Ovary (tissue), 7 donors: ENCODE measurements at regions not wholly inside any gene's neighbourhood (a gene's known extent, or its start where the extent isn't known, plus 50 kb on each side); places are given as distances from the start of the nearest gene placed in this dataset.

Experiments
- DNase-seq, 5 donors: peaks; one replicate each; pipeline ENCODE4 v3.0.0-alpha.2; 2019 to 2020
- H3K27ac ChIP-seq, 2 donors: fragments of 200-600 bp; one replicate each; pipeline versions ENCODE4 v1.5.1 to v1.8.0; 2019 to 2022
- H3K27me3 ChIP-seq: fragments of 200-600 bp; one replicate; pipeline ENCODE4 v1.8.0; 2022
- H3K36me3 ChIP-seq: fragments of 200-600 bp; sonication (generic); one replicate; pipeline ENCODE4 v1.5.1; 2019
- H3K4me1 ChIP-seq: one replicate; pipeline ENCODE4 v1.8.1; 2013; ENCODE audit warnings: mild to moderate bottlenecking, moderate library complexity; ENCODE audit not compliant: insufficient read depth
- H3K4me3 ChIP-seq: fragments of 200-600 bp; sonication (generic); one replicate; pipeline ENCODE4 v1.5.1; 2017
- H3K9me3 ChIP-seq, 2 donors: fragments of 200-600 bp in 1 of 2; sonication (generic) in 1 of 2; one replicate each; pipeline versions ENCODE4 v1.5.1 to v1.8.1; 2013 to 2019; ENCODE audit warnings: mild to moderate bottlenecking in 1 of 2, moderate library complexity in 1 of 2
- CTCF ChIP-seq, 3 donors: fragments of 450-650 bp in 2 of 3; fragments of 200-600 bp in 1 of 3; IDR thresholded peaks; one replicate each; pipeline versions ENCODE4 v1.5.1 to v1.8.0; 2016 to 2022; ENCODE audit warnings: antibody characterized with exemption in 3 of 3, mild to moderate bottlenecking in 1 of 3
- EP300 ChIP-seq: sonication (generic); formaldehyde crosslinking; IDR thresholded peaks from one replicate; pipeline ENCODE4 v1.6.1; 2017; ENCODE audit warnings: antibody characterized with exemption
- POLR2A ChIP-seq: fragments of 450-650 bp; IDR thresholded peaks from one replicate; pipeline ENCODE4 v1.6.1; 2017; ENCODE audit warnings: antibody characterized with exemption, mild to moderate bottlenecking, moderate library complexity
- WGBS, 3 donors: extraction: QIAGEN DNeasy Blood & Tissue Kit in 1 of 3; methylation state at CpG; one replicate each; pipeline versions ENCODE4 v1.1.5 to v1.1.7; 2013 to 2017; 5-methylcytosine and 5-hydroxymethylcytosine counted together
- intact Hi-C, 4 donors: fragments of 100-400 bp; cut with DNase I; formaldehyde crosslinking; loops; one replicate each; pipeline versions ENCODE4 v1.11.0 to v1.15.1; 2022 to 2023
- donor health status: DM: no; HTN: no; CAD: no; lungs with moderate emphysema.
- donor health status: DM: no; HTN: no; CAD: no.
- donor health status: Bipolar disorder and iron deficiency.
- donor health status: DM: no; HTN: no; CAD: no.
- donor health status: DM: yes; HTN: yes; CAD: no.

DNA sequence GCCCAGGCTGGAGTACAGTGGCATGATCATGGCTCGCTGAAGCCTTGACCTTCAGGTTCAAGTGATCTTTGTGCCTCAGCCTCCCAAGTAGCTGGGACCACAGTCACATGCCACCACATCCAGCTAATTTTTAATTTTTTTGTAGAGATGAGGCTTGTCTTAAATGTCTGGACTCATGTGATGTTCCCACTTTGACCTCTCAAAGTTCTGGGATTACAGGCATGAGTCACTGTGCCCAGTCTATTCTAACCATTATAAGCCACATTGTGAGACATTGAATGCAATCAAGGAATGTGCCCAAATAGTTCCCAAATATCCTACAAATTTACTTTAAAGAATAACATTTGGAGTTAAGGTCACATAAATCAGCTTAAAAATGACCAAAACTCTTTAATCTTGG is 130.7 kb upstream of the ARID2 start:
- no peak for DNase-seq
- Histone ChIP-seq H3K36me3 (no peaks in the 10 kb centered on the region), H3K4me1 (no peaks in the 10 kb centered on the region), H3K27ac (no peak overlapping the region), H3K9me3 (no peaks in the 10 kb centered on the region), H3K4me3 (no peak overlapping the region), H3K27me3 (no peaks in the 10 kb centered on the region)
- 64 to 91% (median 83%) methylated on average over 1 of the region's 1 CpG for WGBS, 3 donors
- TF ChIP-seq EP300: no peak
- intact Hi-C loops: no loop called here

DNA sequence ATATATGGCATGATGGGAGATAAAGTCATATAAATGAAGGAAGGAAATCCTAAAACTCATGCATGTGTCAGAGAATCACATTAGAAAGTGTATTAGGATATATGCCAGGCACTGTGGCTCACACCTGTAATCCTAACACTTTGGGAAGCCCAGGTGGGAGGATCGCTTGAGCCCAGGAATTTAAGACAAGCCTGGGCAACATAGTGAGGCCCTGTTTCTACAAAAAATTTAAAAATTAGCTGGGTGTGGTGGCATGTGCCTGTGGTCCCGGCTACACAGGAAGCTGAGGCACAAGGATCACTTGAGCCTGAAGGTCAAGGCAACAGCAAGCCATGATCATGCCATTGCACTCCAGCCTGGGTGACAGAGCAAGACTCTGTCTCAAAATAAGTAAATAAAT is 130.3 kb upstream of the ARID2 start:
- intact Hi-C loops: no loop called here
- TF ChIP-seq CTCF (IDR thresholded peaks at IDR 0.05) (no peak), EP300 (no peak), POLR2A (no peak)
- Histone ChIP-seq H3K27me3 (no peaks in the 10 kb centered on the region), H3K36me3 (no peaks in the 10 kb centered on the region), H3K27ac (no peak overlapping the region), H3K4me1 (no peaks in the 10 kb centered on the region), H3K4me3 (no peak overlapping the region), H3K9me3 (no peaks in the 10 kb centered on the region)
- DNase-seq: no peak
- WGBS, 3 donors: 80 to 85% (median 84%) methylated on average over 2 of the region's 2 CpGs

- 76 to 90% (median 78%) methylated on average over 2 of the region's 2 CpGs for WGBS, 3 donors
- Histone ChIP-seq H3K4me3 (no peak overlapping the region), H3K9me3 (no peaks in the 10 kb centered on the region), H3K27ac (no peak overlapping the region), H3K4me1 (no peaks in the 10 kb centered on the region), H3K36me3 (no peaks in the 10 kb centered on the region), H3K27me3 (peaks cover 2% of the 10 kb centered on the region)
- no peak for DNase-seq
- intact Hi-C loops: no loop called here
- TF ChIP-seq EP300: no peak
- TF ChIP-seq POLR2A: no peak
- TF ChIP-seq CTCF (IDR thresholded peaks at IDR 0.05): no peak
Measured at GRCh38 chr12:45601390-45601789, 128.1 kb upstream of the ARID2 start.

- no peak overlapping the region for H3K27ac ChIP-seq
- intact Hi-C loops: no loop called here
- no peaks in the 10 kb centered on the region for H3K36me3 ChIP-seq
- no peaks in the 10 kb centered on the region for H3K4me1 ChIP-seq
- no peak for DNase-seq
- 14 to 30% (median 19%) methylated on average over 4 of the region's 4 CpGs for WGBS, 3 donors
- H3K4me3 ChIP-seq: no peak overlapping the region
- H3K27me3 ChIP-seq: peaks cover 2% of the 10 kb centered on the region
- H3K9me3 ChIP-seq: no peaks in the 10 kb centered on the region
- TF ChIP-seq EP300 (no peak), CTCF (IDR thresholded peaks at IDR 0.05) (no peak), POLR2A (no peak)
Measured at GRCh38 chr12:45601888-45602287, 127.6 kb upstream of the ARID2 start.

GRCh38 chr12:45605624-45606023 is 123.9 kb upstream of the ARID2 start:
- no peak for DNase-seq
- Histone ChIP-seq H3K36me3 (no peaks in the 10 kb centered on the region), H3K9me3 (no peaks in the 10 kb centered on the region), H3K27ac (no peak overlapping the region), H3K27me3 (peaks cover 2% of the 10 kb centered on the region), H3K4me1 (no peaks in the 10 kb centered on the region), H3K4me3 (no peak overlapping the region)
- no peak for TF ChIP-seq EP300
- 91 to 94% (median 91%) methylated on average over 1 of the region's 1 CpG for WGBS, 3 donors
- intact Hi-C loops: no loop called here

GRCh38 chr12:45611061-45611460 is 118.4 kb upstream of the ARID2 start:
- H3K9me3 ChIP-seq: no peaks in the 10 kb centered on the region
- H3K27ac ChIP-seq: no peak overlapping the region
- DNase-seq: no peak
- no peak overlapping the region for H3K4me3 ChIP-seq
- intact Hi-C loops: no loop called here
- no peaks in the 10 kb centered on the region for H3K27me3 ChIP-seq
- no peaks in the 10 kb centered on the region for H3K36me3 ChIP-seq
- no peaks in the 10 kb centered on the region for H3K4me1 ChIP-seq
- TF ChIP-seq POLR2A (no peak), CTCF (IDR thresholded peaks at IDR 0.05) (no peak), EP300 (no peak)
- 13 to 40% (median 16%) methylated on average over 20 of the region's 20 CpGs for WGBS, 3 donors
